ENCODE measurements at regions not wholly inside any gene's neighbourhood (a gene's known extent, or its start where the extent isn't known, plus 50 kb on each side); places are given as distances from the start of the nearest gene placed in this dataset.
"Not testable (repeated sequence)": the region's sequence is repeated elsewhere in the genome, so short reads cannot be mapped to it uniquely, and the experiment has no call there.

GRCh38 chr10:8677642-8678041, 623.2 kb downstream of the GATA3 start:
- DNase-seq (ENCODE audit: low read depth in 2 of 2) = no peak

GRCh38 chr10:8684916-8685315, 630.4 kb downstream of the GATA3 start:
- not testable (repeated sequence) for DNase-seq (ENCODE audit: low read depth in 2 of 2)

GRCh38 chr10:8688881-8689280, 634.4 kb downstream of the GATA3 start:
- no peak for DNase-seq (ENCODE audit: low read depth in 2 of 2)

GRCh38 chr10:8691498-8692017, 637.1 kb downstream of the GATA3 start:
- DNase-seq (ENCODE audit: low read depth in 2 of 2) = no peak

- DNase-seq (ENCODE audit: low read depth in 2 of 2) = not testable (repeated sequence)
These were observed 639.1 kb downstream of the GATA3 start for GRCh38 chr10:8693635-8694034.

GRCh38 chr10:8696746-8697145, 642.3 kb downstream of the GATA3 start:
- DNase-seq (ENCODE audit: low read depth in 2 of 2) = no peak

- no peak for DNase-seq (ENCODE audit: low read depth in 2 of 2)
These were observed 646.2 kb downstream of the GATA3 start for GRCh38 chr10:8700689-8701088.

- no peak for DNase-seq (ENCODE audit: low read depth in 2 of 2)
These were observed 647.7 kb downstream of the GATA3 start for GRCh38 chr10:8702181-8702580.

GRCh38 chr10:8705415-8705814, 650.9 kb downstream of the GATA3 start:
- no peak for DNase-seq (ENCODE audit: low read depth in 2 of 2)

- no peak for DNase-seq (ENCODE audit: low read depth in 2 of 2)
These were observed 658.2 kb downstream of the GATA3 start for GRCh38 chr10:8712656-8713055.

GRCh38 chr10:8719971-8720370, 665.5 kb downstream of the GATA3 start:
- no peak for DNase-seq (ENCODE audit: low read depth in 2 of 2)

GRCh38 chr10:8721650-8722049, 667.2 kb downstream of the GATA3 start:
- no peak for DNase-seq (ENCODE audit: low read depth in 2 of 2)

GRCh38 chr10:8722835-8723234, 668.3 kb downstream of the GATA3 start:
- DNase-seq (ENCODE audit: low read depth in 2 of 2) = no peak

- no peak for DNase-seq (ENCODE audit: low read depth in 2 of 2)
These were observed 670.9 kb downstream of the GATA3 start for GRCh38 chr10:8725343-8725742.

GRCh38 chr10:8726084-8726778, 671.7 kb downstream of the GATA3 start:
- no peak for DNase-seq (ENCODE audit: low read depth in 2 of 2)

GRCh38 chr10:8726779-8727084, 672.2 kb downstream of the GATA3 start:
- no peak for DNase-seq (ENCODE audit: low read depth in 2 of 2)

GRCh38 chr10:8731121-8732095, 676.9 kb downstream of the GATA3 start:
- DNase-seq (ENCODE audit: low read depth in 2 of 2) = no peak

- DNase-seq (ENCODE audit: low read depth in 2 of 2) = no peak
These were observed 684.5 kb downstream of the GATA3 start for GRCh38 chr10:8738987-8739386.

GRCh38 chr10:8752146-8752843, 697.8 kb downstream of the GATA3 start:
- DNase-seq (ENCODE audit: low read depth in 2 of 2) = no peak

- DNase-seq (ENCODE audit: low read depth in 2 of 2) = no peak
These were observed 703.5 kb downstream of the GATA3 start for GRCh38 chr10:8758029-8758428.

GRCh38 chr10:8766899-8767298, 712.4 kb downstream of the GATA3 start:
- no peak for DNase-seq (ENCODE audit: low read depth in 2 of 2)

GRCh38 chr10:8767591-8767990, 713.1 kb downstream of the GATA3 start:
- no peak for DNase-seq (ENCODE audit: low read depth in 2 of 2)

Measured in activated CD4-positive, alpha-beta T cell treated with anti-CD3 and anti-CD28 coated beads for 24 hours (primary cell).